GM20000 (cell line): ENCODE measurements at regions not wholly inside any gene's neighbourhood (a gene's known extent, or its start where the extent isn't known, plus 50 kb on each side); places are given as distances from the start of the nearest gene placed in this dataset.

ENCODE experiments used
- DNase-seq: peaks from one replicate; pipeline ENCODE4 v3.0.0; 2012; ENCODE audit warnings: low spot score
- CTCF ChIP-seq: IDR thresholded peaks from 2 replicates; pipeline ENCODE4 v1.5.1; 2012; ENCODE audit warnings: mild to moderate bottlenecking, control low read depth; ENCODE audit errors: extremely low read depth, missing control alignments

GRCh38 chr10:77692782-77693181 lies 55.2 kb upstream of the KCNMA1 start:
- TF ChIP-seq CTCF: no peak
- DNase-seq: no peak

GRCh38 chr10:77689339-77689738 lies 51.7 kb upstream of the KCNMA1 start:
- no peak for TF ChIP-seq CTCF
- DNase-seq: no peak

GRCh38 chr10:77687621-77688020 lies 50.0 kb upstream of the KCNMA1 start:
- no peak for DNase-seq
- TF ChIP-seq CTCF: no peak
